ENCODE measurements at regions not wholly inside any gene's neighbourhood (a gene's known extent, or its start where the extent isn't known, plus 50 kb on each side); places are given as distances from the start of the nearest gene placed in this dataset.

GRCh38 chr6:106847116-106847515 lies 127.4 kb downstream of the CD24 start:
- no peak for TF ChIP-seq POLR2A (IDR thresholded peaks at IDR 0.05)
- TF ChIP-seq CTCF (IDR thresholded peaks at IDR 0.05): no peak
